CD14-positive monocyte (primary cell): ENCODE measurements at regions not wholly inside any gene's neighbourhood (a gene's known extent, or its start where the extent isn't known, plus 50 kb on each side); places are given as distances from the start of the nearest gene placed in this dataset.

Experiments
- DNase-seq, 3 donors: peaks; one replicate each; pipeline ENCODE4 v3.0.0-alpha.2; 2011 to 2022
- H2AFZ ChIP-seq: 2 replicates; pipeline ENCODE4 v1.6.0; 2012; ENCODE audit warnings: mild to moderate bottlenecking, low read depth, low read length, inconsistent platforms; ENCODE audit not compliant: insufficient read depth, poor library complexity, severe bottlenecking
- H3K27ac ChIP-seq, 2 donors: 1 replicate in 1 of 2; 2 replicates in 1 of 2; pipeline ENCODE4 v1.5.1; 2012 to 2013; ENCODE audit warnings: low read length in 2 of 2, control low read depth in 1 of 2, inconsistent platforms in 1 of 2, low read depth in 1 of 2, mild to moderate bottlenecking in 1 of 2
- H3K27me3 ChIP-seq, 2 donors: one replicate each; pipeline versions ENCODE4 v1.6.0 to v1.6.1; 2011 to 2013; ENCODE audit warnings: low read length in 2 of 2; ENCODE audit not compliant: control insufficient read depth in 2 of 2, insufficient read depth in 2 of 2
- H3K36me3 ChIP-seq, 2 donors: replicated peaks in 1 of 2; 1 replicate in 1 of 2; 2 replicates in 1 of 2; pipeline versions ENCODE4 v1.5.1 to v1.6.1; 2012 to 2013; ENCODE audit warnings: low read length in 2 of 2, control low read depth in 1 of 2, inconsistent platforms in 1 of 2, mild to moderate bottlenecking in 1 of 2; ENCODE audit not compliant: insufficient read depth in 2 of 2, control insufficient read depth in 1 of 2
- H3K4me1 ChIP-seq, 2 donors: 1 replicate in 1 of 2; 2 replicates in 1 of 2; pipeline versions ENCODE4 v1.5.1 to v1.6.1; 2012 to 2013; ENCODE audit warnings: low read length in 2 of 2, control low read depth in 1 of 2, inconsistent platforms in 1 of 2, mild to moderate bottlenecking in 1 of 2, moderate library complexity in 1 of 2; ENCODE audit not compliant: insufficient read depth in 2 of 2, control insufficient read depth in 1 of 2
- H3K4me2 ChIP-seq: replicated peaks from 2 replicates; pipeline ENCODE3; 2012; ENCODE audit warnings: low read length, moderate library complexity, mild to moderate bottlenecking; ENCODE audit not compliant: poor library complexity, severe bottlenecking; ENCODE audit errors: extremely low read depth
- H3K4me3 ChIP-seq, 3 experiments: fragments of 200-600 bp in 1 of 3; sonication (generic) in 1 of 3; replicated peaks in 1 of 3; 1 replicate in 2 of 3; 2 replicates in 1 of 3; pipeline ENCODE4 v1.5.1; 2011 to 2013; ENCODE audit warnings: low read length in 3 of 3, mild to moderate bottlenecking in 3 of 3, control low read depth in 2 of 3, low read depth in 2 of 3, inconsistent platforms in 1 of 3, moderate library complexity in 1 of 3
- H3K79me2 ChIP-seq: 2 replicates; pipeline ENCODE4 v1.6.0; 2012; ENCODE audit warnings: mild to moderate bottlenecking, control low read depth, inconsistent platforms, low read length, moderate library complexity; ENCODE audit not compliant: insufficient read depth
- H3K9ac ChIP-seq: 2 replicates; pipeline ENCODE4 v1.6.0; 2017; ENCODE audit warnings: low read length, mild to moderate bottlenecking; ENCODE audit not compliant: insufficient read depth, poor library complexity, severe bottlenecking
- H3K9me3 ChIP-seq, 2 donors: replicated peaks in 1 of 2; 1 replicate in 1 of 2; 2 replicates in 1 of 2; pipeline versions ENCODE4 v1.5.1 to v1.6.1; 2012 to 2013; ENCODE audit warnings: low read length in 2 of 2, control low read depth in 1 of 2; ENCODE audit not compliant: control insufficient read depth in 1 of 2, insufficient read depth in 1 of 2
- H4K20me1 ChIP-seq: 2 replicates; pipeline ENCODE4 v1.6.0; 2012; ENCODE audit warnings: mild to moderate bottlenecking, low read length, control low read depth, moderate library complexity; ENCODE audit not compliant: insufficient read depth
- H3K27ac Mint-ChIP-seq, 7 donors: one replicate each; pipeline ENCODE4 v1.8.0; 2020; ENCODE audit warnings: mild to moderate bottlenecking in 7 of 7, mixed read lengths in 7 of 7, moderate library complexity in 6 of 7, inconsistent platforms in 2 of 7
- H3K27me3 Mint-ChIP-seq, 3 donors: one replicate each; pipeline ENCODE4 v1.8.0; 2021 to 2022; ENCODE audit warnings: low read depth in 3 of 3, mild to moderate bottlenecking in 3 of 3, mixed read lengths in 3 of 3, moderate library complexity in 3 of 3, inconsistent platforms in 1 of 3
- H3K36me3 Mint-ChIP-seq, 2 donors: one replicate each; pipeline ENCODE4 v1.8.0; 2020; ENCODE audit warnings: mixed read lengths in 2 of 2, inconsistent platforms in 1 of 2, mild to moderate bottlenecking in 1 of 2
- H3K4me1 Mint-ChIP-seq: one replicate; pipeline ENCODE4 v1.8.0; 2020; ENCODE audit warnings: mild to moderate bottlenecking, mixed read lengths
- H3K4me3 Mint-ChIP-seq, 2 donors: one replicate each; pipeline ENCODE4 v1.8.0; 2020; ENCODE audit warnings: mild to moderate bottlenecking in 2 of 2, mixed read lengths in 2 of 2, moderate library complexity in 1 of 2
- H3K9me3 Mint-ChIP-seq, 7 donors: one replicate each; pipeline ENCODE4 v1.8.0; 2020 to 2022; ENCODE audit warnings: mixed read lengths in 7 of 7, mild to moderate bottlenecking in 6 of 7, moderate library complexity in 6 of 7, inconsistent platforms in 2 of 7
- WGBS: methylation state at CpG from one replicate; pipeline ENCODE4 v1.1.5; 2013; ENCODE audit warnings: missing lambda C conversion rate; ENCODE audit not compliant: insufficient coverage; 5-methylcytosine and 5-hydroxymethylcytosine counted together
- intact Hi-C, 2 donors: fragments of 100-400 bp; cut with micrococcal nuclease; formaldehyde crosslinking; loops; one replicate each; pipeline versions ENCODE4 v1.15.0 to v1.15.1; 2023
- TF ChIP-seq, protein P1 (sequence below): fragments of 200-600 bp; IDR thresholded peaks from one replicate; pipeline ENCODE4 v1.8.0; 2022; ENCODE audit warnings: antibody characterized with exemption, mild to moderate bottlenecking

DNA sequence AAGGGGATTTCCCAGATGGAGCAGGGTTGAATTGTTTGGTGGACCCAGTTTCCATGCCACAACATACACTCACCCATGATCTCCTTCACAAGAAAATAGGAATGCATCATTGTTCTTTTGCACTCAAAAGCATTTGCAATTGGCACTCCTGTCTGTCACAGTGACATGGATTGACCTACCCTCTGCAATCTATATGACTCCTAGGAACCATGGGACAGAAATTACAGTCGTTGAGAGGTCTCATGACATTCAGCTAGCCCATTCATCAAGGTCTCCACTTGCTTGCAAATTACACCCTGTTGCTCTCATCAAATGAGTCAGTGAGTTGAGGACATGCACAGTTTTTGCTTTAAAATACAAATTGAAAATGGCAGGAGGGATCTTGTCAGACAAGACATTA, 448.5 kb downstream of the LPIN1 start:
- Mint-ChIP-seq H3K27ac (no peak overlapping the region), H3K9me3 (peaks cover 0 to 9% (median 7%) of the 10 kb centered on the region in 7 donors), H3K27me3 (peaks cover 0 to 5% (median 1%) of the 10 kb centered on the region in 3 donors), H3K4me1 (peaks cover 12% of the 10 kb centered on the region), H3K4me3 (no peak overlapping the region), H3K36me3 (peaks cover 0 to 2% of the 10 kb centered on the region in 2 donors)
- Histone ChIP-seq H3K4me2 (no peak overlapping the region), H4K20me1 (no peaks in the 10 kb centered on the region), H3K4me3 (no peak overlapping the region), H3K9ac (no peak overlapping the region), H2AFZ (no peak overlapping the region), H3K27ac (no peak overlapping the region), H3K27me3 (no peaks in the 10 kb centered on the region), H3K9me3 (no peaks in the 10 kb centered on the region), H3K36me3 (no peaks in the 10 kb centered on the region), H3K4me1 (peaks cover 10 to 11% of the 10 kb centered on the region in 2 donors), H3K79me2 (no peaks in the 10 kb centered on the region)
- 100% methylated on average over 1 of the region's 1 CpG for WGBS
- DNase-seq, result no peak
- intact Hi-C loops, result no loop called here
- TF ChIP-seq, protein P1, sequence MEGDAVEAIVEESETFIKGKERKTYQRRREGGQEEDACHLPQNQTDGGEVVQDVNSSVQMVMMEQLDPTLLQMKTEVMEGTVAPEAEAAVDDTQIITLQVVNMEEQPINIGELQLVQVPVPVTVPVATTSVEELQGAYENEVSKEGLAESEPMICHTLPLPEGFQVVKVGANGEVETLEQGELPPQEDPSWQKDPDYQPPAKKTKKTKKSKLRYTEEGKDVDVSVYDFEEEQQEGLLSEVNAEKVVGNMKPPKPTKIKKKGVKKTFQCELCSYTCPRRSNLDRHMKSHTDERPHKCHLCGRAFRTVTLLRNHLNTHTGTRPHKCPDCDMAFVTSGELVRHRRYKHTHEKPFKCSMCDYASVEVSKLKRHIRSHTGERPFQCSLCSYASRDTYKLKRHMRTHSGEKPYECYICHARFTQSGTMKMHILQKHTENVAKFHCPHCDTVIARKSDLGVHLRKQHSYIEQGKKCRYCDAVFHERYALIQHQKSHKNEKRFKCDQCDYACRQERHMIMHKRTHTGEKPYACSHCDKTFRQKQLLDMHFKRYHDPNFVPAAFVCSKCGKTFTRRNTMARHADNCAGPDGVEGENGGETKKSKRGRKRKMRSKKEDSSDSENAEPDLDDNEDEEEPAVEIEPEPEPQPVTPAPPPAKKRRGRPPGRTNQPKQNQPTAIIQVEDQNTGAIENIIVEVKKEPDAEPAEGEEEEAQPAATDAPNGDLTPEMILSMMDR, result no peak

- Histone ChIP-seq H4K20me1 (no peaks in the 10 kb centered on the region), H3K9ac (no peak overlapping the region), H3K4me1 (peaks cover 18% of the 10 kb centered on the region in 2 donors), H3K9me3 (no peaks in the 10 kb centered on the region), H3K27me3 (no peaks in the 10 kb centered on the region), H3K36me3 (no peaks in the 10 kb centered on the region), H2AFZ (no peak overlapping the region), H3K79me2 (no peaks in the 10 kb centered on the region), H3K4me2 (no peak overlapping the region), H3K27ac (no peak overlapping the region), H3K4me3 (no peak overlapping the region)
- no CpG with 5 or more reads among the region's 1 CpG for WGBS
- TF ChIP-seq, protein P1, result no peak
- Mint-ChIP-seq H3K27ac (no peak overlapping the region), H3K27me3 (peaks cover 0 to 5% (median 1%) of the 10 kb centered on the region in 3 donors), H3K36me3 (peaks cover 0 to 2% of the 10 kb centered on the region in 2 donors), H3K4me3 (no peak overlapping the region), H3K9me3 (peaks cover 0 to 9% (median 7%) of the 10 kb centered on the region in 7 donors), H3K4me1 (peaks cover 19% of the 10 kb centered on the region)
- intact Hi-C loops, result no loop called here
- DNase-seq, result no peak
Observed at GRCh38 chr2:12196495-12196894, 450.1 kb downstream of the LPIN1 start.
